Activated CD8-positive, alpha-beta memory T cell treated with anti-CD3 and anti-CD28 coated beads for 36 hours (primary cell): ENCODE measurements at regions not wholly inside any gene's neighbourhood (a gene's known extent, or its start where the extent isn't known, plus 50 kb on each side); places are given as distances from the start of the nearest gene placed in this dataset.

Experiments used
- CTCF ChIA-PET: fragments of 350-600 bp; sonication (Branson Sonifier 250); formaldehyde crosslinking; loops from one replicate; lab custom pipeline; 2021; ENCODE audit warnings: antibody characterized with exemption; lab: Charles Lee
- POLR2A ChIA-PET: fragments of 350-600 bp; sonication (Branson Sonifier 250); formaldehyde crosslinking; loops from one replicate; lab custom pipeline; 2021; ENCODE audit warnings: antibody characterized with exemption; lab: Charles Lee

DNA sequence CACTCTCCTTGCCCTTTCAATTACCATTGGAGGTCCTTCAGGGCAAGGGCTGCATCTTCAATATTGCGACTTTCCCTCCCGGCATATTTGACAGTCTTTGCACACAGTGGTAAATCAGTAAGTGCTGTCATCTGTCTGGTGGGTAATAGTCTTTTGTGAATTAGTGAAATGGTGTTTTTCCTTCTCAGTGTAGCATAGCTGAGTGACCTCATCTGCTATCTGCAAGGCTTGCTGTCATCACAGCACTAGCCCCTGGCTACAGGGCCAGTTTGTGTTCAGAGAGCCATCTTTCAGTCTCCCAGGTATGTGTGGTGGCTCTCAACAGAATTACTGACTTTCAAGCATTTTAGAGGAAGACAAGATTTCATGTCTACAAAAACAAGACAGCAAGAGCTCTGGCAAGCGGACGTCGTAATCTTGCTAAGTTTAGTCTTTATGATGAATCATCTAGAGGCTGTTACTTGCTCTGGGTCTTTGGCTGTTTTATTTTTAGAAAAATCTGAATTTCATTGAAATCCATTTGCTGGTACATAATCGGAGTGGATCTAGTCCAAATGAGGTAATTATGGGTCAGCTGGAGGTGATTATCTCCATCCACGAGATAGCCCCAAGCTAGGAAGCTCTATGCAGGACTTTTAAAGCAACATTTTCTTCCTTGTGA lies 528.9 kb downstream of the EPM2A start:
- ChIA-PET POLR2A (no interaction called here), CTCF (interaction anchor here (0.8 kb wide), 1 partner anchor 16 kb away, joined by 3 read pairs; no protein-coding TSS in a partner anchor)

DNA sequence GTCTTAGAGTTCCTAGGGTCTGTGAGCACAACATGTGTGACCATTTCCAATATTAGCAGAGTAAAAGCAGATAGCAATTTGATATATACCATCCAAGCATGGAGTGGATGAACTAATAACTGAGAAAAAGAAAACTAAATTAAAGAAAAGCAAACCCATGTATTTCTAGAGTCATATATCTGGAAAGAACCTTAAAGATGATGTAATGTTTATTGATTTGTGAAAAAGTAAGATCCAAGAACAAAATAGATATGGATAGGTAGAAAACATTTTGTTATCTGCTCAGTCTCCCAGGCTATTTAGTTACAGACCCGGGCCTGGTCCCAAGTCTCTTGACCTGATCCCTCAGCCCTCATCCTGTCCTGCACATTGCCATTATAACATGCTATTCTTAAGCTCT lies 526.8 kb downstream of the EPM2A start:
- CTCF ChIA-PET, result no interaction called here
- POLR2A ChIA-PET, result no interaction called here

DNA sequence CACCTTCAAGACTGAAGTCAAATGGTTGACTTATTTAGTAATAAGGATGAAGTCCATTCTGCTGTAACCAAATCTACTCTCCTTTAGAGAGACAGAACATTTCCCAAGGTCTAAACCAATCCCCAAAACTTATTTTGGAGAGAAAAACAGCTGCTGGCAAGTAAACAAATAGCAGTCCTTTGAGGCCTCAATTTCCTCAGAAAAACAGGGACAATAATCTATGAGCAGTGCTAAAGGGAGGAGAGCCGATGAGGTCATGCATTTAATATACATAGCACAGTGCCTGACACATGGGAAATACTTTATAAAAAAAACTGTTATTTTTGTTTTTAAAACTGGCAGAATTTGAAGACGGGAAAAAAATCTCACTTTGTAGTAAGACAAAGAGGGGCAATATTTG lies 526.0 kb downstream of the EPM2A start:
- POLR2A ChIA-PET, result no interaction called here
- CTCF ChIA-PET, result no interaction called here

DNA sequence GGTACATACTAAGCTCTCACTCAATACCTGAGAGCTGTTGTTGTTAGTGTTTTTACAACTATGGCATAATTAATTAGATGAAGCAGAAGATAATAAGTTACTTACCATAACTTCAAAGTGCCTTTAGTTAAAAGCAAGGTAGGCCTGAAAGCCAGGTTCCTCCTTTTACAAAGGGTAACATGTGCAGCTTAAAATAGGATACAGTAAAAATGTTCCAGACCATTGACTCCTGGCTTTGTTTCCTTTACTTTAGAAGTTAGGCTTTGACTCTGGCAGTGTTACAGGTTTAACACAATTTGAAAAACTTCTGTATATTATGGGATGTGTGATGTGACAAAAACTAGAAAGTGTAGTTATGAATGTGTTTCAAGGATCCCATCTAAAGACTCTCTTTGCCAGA lies 522.5 kb downstream of the EPM2A start:
- CTCF ChIA-PET, result no interaction called here
- POLR2A ChIA-PET, result no interaction called here

DNA sequence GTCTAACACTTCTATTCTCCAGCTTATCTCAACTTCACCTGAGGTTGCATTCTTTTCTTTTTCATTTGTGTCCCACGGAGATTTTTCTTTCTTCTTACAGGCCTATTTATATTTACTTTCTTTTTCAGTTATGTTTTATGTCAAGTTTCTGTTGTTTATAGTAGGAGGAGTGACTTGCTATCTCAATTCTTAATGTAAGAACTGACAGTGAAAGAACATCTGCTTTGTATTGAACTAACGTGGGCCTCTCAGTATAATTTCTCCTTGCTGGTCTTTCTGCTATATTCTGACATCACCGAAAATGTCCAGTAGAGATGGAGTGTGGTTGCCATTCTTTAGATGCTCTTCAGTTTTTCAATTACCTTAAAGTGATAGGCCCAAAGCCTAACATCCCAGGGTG lies 521.7 kb downstream of the EPM2A start:
- ChIA-PET CTCF (no interaction called here), POLR2A (no interaction called here)

DNA sequence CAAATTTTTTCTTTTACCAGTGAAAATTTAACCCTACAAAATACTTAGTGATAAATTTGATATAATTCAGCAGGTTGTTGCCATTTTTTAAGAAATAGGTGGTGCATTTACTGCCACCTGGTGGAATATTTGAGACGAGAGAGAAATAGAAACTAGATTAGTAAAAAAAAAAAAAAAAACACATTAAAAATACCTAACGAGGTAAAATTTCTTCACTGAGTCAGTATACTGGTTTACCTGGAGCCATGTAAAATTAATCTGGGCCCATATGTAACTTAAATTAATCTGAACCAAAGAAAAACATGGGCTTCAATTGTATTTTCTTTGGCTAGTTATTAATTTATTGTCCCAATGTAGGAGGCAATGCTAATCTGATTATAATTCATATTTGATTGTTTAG lies 520.8 kb downstream of the EPM2A start:
- CTCF ChIA-PET, result no interaction called here
- POLR2A ChIA-PET, result no interaction called here

DNA sequence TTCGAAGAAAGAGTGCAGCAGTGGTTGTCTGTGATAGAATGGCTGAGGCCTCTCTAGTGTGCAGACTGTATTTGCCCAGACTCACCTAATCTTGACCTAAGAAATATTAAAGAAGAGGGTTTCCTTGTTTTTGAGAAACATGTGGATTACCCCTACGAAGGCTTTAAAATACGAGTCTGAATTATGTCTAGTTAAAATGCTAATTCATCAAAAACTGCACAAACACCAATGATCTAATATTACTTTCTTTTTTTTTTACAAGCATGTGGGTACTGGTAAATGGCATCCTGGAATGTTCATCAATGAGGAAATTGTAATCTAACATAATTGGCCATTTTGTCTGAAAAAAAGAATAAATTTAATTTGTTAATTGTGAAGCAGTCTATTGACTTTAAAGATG lies 510.9 kb downstream of the EPM2A start:
- ChIA-PET CTCF (no interaction called here), POLR2A (no interaction called here)

DNA sequence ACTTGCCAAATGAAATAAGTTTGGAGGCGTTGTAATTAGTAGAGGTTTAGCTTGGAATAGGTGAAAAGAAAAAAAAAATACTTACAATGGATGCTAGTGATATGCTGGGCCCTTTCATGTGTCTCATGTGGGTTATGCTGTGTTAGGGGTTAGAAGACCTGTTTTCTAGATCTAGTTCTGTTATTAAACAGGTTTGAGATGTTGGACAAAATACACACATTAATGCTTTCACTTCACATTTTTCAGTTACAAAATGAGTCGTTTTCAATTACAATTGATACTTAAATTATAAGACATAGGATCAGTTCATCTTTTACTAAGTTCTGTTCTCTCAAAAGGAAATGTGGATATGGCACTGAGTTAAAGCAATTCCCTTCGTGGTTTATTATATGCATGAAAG lies 509.8 kb downstream of the EPM2A start:
- CTCF ChIA-PET, result no interaction called here
- POLR2A ChIA-PET, result no interaction called here

DNA sequence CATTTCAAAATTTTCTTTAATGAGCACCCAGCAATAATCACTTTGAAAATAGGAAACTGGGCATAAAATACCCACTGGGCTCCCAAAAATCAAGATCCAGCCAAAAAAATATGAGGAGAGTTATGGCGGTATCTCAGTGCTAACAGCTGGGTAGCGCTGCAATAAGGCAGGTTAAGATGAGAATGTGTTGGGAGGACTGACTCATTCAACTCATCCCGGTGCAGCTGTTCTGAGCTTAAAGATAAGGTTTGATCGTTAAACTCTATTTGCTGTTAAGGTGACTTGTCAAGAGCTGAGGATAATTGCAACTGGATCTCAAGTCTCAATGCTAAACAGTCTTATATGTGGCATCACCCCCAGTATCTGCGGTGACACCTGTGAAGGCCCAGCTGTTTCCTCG lies 507.7 kb downstream of the EPM2A start:
- CTCF ChIA-PET, result no interaction called here

DNA sequence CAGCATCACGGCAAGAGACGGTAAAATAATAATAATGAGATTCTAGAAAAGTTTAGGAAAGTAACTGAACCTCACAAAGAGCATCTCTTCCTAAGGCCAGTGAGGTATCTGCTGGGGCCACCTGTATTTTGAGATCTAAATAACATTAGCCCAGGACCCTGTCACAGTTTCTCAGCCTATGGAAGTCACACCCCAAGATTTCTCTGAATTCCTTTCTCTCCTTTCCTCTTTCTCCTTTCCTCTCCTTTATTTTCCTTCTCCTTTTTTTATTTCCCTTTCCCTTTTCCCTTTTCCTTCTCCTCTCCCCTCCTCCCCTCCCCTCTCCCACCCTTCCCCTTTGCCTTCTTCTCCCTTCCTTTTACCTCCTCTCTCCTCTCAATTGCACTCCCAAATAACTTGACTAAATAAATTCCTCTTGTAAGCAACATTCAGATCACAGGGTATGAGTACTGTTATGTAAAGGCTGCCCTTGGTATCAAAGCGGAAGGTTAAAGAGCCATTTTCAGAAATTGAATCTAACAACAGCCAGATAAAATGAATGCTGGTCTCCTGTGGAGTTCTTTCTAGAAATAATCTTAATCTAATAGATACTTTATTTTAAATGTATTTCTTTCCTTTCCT lies 506.2 kb downstream of the EPM2A start:
- POLR2A ChIA-PET, result no interaction called here
- CTCF ChIA-PET, result no interaction called here

More for the DNA sequence above, 507.7 kb downstream of the EPM2A start:
- POLR2A ChIA-PET, result no interaction called here

DNA sequence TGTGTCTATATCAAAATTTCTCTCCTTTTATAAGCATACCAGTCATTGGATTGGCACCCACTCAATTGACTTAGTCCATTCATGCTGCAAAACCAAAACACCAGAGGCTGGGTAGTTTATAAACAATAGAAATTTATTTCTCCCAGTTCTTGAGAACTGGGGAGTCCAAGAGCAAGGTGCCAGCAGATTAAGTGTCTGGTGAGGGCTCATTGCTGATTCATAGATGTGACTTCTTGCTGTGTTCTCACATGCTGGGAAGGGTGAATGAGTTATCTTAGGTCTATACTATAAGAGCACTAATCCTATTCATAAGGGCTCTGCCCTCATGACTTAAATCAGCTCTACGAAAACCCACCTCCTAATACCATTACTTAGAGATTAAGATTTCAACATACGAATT lies 501.4 kb downstream of the EPM2A start:
- ChIA-PET CTCF (no interaction called here), POLR2A (no interaction called here)

DNA sequence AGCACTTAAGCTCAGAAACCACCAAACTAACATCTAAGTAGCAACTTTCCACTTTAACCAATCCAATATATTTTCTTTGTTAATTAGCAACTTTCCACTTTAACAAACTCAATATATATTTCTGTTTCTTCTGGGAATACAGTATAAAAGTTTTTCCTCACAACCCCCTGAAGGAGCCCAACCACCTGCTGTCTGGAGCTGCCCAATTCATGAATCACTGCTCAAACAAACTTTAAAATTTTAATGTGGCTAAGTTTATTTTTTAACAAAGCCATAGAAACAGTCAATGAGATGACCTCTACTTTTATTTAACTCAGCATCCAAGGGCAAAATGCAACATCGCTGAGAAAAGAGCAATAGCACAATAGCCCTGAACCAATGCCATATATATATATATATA lies 500.1 kb downstream of the EPM2A start:
- ChIA-PET POLR2A (no interaction called here), CTCF (no interaction called here)

DNA sequence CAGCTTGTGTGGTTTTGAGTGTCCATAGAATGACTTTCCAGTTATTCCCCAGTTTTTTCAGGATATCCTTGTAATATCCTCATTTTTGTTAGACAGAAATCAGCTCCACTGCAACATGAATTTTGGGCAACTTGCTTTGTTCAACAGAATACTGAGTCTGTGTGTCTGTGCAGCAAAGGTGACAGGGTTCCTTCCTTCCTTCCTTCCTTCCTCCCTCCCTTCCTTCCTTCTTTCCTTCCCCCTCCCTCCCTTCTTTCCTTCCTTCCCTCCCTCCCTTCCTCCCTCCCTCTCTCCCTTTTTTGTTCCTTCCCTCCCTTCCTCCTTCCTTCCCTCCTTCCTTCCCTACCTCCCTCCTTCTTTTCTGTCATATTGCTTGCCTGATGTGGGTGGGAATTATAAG lies 496.5 kb downstream of the EPM2A start:
- CTCF ChIA-PET, result no interaction called here
- POLR2A ChIA-PET, result no interaction called here

DNA sequence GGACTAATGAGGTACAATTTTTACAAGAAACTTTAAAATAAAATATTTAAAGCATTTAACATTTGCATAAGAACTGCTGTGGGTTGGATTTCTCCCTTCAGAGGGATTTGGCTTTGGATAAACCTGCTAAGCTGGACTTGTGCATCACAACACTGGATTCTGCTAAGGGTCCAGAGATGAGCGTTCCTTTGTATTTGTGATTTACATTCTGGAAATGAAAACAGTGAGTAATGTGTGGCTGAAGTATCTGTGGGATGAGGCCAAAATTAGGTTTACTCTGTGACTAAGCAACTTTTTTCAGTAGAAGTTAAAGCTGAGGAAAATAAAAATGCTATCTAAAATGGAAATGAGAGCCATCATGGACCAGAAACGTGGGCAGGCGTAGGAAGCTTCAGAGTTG lies 494.3 kb downstream of the EPM2A start:
- CTCF ChIA-PET, result no interaction called here
- POLR2A ChIA-PET, result no interaction called here

DNA sequence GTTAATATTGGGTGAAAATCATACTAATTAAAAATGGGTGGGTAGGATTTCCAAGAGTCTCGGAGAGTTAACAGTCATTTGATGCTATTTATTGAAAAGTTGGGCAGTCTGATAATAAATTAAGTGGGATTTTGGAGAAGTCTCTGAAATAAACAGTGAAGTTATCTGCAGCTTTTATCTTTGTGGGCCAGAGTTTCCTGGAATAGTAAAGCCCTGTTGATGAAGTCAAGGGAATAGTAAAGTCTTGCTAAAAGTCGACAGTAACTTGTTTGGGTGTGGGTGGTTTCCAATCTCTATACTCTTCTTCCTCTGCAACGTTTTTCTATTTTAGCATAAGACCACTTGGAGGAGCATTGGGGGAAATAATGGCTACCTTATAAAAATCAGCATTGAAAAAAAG lies 493.6 kb downstream of the EPM2A start:
- POLR2A ChIA-PET, result no interaction called here
- CTCF ChIA-PET, result no interaction called here

DNA sequence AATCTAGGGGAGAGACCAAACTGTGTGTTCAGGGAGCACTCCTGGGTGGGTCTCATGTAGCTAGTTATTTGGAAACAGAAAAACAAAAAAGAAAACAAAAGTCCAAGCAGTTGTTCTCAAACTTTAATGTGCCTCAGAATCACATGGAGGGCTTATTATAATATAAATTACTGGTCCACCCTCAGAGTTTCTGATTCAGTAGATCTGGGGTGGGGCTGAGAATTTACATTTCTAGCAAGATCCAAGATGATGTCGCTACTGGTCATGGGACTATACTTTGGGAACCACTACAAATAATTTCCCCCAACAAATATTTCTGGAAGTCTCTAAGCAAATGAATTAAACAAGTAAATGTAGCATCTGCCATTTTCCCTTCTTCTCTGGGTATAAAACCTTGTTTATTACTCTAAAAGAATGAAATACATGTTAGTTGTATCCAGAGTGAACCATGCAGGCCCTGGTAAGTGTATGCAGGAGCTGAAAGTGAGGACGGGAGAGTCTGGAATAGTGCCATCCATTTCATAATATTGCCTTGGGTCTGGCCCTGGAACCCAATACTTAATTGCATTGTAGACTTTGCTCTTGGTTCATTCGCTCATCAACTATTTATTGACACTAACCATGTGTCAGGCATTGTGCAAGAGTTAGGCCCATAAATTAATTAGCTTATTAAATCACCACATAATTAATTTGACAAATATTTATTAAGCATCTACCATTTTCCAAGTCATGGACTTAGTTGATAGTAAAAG lies 490.8 kb downstream of the EPM2A start:
- CTCF ChIA-PET, result no interaction called here
- POLR2A ChIA-PET, result no interaction called here

DNA sequence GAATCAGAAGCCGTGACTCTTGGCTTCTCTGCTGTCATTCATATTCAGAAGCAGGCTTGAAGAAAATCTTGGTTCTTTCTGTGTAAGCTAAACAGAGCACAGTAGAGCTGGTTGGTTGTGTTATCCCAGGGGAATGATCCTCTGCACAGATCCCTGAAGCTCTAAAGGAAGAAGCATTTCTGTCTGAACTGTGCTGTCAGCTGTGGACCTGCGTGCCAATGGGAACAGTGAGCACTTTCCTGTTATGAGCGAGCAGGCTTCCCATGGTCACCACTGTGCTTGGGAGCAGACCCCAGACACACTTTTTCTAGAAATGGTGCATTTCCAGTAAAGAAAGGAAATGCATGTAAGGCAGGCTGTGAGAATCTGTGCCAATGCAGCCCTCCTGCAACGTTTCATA lies 490.2 kb downstream of the EPM2A start:
- CTCF ChIA-PET, result no interaction called here
- POLR2A ChIA-PET, result no interaction called here

DNA sequence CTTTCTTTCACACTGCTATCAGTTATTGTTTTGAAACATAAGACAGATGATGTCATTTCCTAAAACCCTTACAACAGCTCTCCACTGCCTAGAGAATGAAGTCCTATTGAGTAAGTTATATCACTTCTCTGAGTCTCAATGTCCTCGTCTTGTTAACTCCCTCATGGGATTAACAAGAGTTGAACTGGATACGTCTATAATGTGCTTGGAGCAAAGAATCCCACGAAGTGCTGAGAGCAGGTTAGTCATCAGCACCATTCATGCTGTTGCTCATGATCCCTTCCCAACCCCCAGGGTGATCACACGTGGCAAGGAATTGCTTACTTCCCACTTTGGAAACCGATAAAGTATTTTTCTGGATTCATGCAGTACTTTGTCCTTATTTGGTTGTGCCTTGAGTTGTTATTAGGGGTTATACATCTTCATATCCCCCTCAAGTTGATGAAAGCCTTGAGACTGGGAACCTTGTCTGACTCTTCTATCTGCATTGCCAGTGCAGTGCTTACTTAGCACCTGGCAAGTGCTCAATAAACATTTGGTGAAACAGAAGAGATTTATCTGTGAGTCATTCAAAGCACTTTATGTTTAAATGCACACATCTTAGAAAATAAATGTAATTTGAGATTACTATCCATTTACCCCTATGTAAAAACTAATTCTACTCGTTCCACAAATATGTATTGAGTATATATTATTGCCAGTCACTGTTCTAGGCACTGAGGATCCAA lies 487.5 kb downstream of the EPM2A start:
- CTCF ChIA-PET, result no interaction called here
- POLR2A ChIA-PET, result no interaction called here

DNA sequence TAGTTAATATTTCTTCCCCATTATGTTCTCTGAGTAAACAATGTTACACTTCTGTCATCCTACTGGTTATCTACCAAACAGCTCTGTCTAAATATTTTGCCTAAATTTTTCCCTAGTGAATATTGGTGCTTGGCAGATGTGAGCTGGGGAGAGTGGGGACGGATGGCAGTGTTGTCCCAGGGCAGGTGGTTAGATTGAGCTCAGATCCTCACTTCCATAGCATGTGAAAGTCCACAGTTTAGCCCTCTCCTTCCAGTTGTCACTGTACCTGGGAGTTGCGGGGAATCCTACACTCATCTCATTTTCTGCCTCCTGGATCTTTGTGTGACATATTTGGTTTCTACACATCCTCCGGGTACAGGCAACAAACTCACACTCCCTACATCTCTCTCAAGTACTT lies 484.9 kb downstream of the EPM2A start:
- POLR2A ChIA-PET, result no interaction called here
- CTCF ChIA-PET, result no interaction called here

DNA sequence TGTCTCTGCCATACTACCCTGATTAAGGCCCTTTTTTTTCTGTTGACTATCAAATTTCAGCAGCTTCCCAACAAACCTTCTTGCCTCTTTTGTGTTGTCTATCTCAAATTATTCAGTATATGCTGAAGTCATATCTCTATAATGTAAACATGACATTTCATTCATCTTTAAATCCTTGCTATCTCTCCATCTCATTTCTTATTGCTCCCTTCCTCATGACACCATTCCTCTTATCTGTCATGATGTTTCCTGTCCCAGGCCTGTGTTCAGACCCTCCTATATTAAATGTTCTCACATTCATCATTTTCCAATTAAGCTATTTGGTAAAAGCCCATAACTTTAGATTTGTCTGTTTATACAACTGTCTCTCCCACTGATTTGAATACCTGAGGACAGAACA lies 482.6 kb downstream of the EPM2A start:
- POLR2A ChIA-PET, result no interaction called here
- CTCF ChIA-PET, result no interaction called here
